ENCODE measurements at regions not wholly inside any gene's neighbourhood (a gene's known extent, or its start where the extent isn't known, plus 50 kb on each side); places are given as distances from the start of the nearest gene placed in this dataset.
"Not testable (repeated sequence)": the region's sequence is repeated elsewhere in the genome, so short reads cannot be mapped to it uniquely, and the experiment has no call there.

DNA sequence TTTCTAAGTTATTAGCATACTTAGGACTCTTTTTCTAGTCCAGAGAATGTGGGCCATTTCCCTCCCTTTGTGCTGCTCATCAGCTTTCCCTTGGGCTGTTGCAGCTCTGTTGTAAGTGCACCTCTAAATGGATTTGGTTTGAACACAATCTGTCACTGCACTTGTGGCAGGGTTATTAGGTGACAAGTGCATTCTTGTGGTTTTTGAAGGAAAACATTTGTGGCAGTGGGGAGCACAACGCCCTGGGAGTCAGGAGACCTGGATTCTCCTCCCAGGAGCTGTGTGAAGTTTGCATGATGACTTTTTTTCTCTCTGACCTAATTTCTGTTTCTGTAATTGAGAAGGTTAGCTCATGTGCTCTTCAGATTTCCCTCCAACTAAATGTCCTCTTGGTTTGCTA, 630.9 kb upstream of the FAM98A start:
- H3K27me3 ChIP-seq, result no peaks in the 10 kb centered on the region
- TF ChIP-seq, protein P1, sequence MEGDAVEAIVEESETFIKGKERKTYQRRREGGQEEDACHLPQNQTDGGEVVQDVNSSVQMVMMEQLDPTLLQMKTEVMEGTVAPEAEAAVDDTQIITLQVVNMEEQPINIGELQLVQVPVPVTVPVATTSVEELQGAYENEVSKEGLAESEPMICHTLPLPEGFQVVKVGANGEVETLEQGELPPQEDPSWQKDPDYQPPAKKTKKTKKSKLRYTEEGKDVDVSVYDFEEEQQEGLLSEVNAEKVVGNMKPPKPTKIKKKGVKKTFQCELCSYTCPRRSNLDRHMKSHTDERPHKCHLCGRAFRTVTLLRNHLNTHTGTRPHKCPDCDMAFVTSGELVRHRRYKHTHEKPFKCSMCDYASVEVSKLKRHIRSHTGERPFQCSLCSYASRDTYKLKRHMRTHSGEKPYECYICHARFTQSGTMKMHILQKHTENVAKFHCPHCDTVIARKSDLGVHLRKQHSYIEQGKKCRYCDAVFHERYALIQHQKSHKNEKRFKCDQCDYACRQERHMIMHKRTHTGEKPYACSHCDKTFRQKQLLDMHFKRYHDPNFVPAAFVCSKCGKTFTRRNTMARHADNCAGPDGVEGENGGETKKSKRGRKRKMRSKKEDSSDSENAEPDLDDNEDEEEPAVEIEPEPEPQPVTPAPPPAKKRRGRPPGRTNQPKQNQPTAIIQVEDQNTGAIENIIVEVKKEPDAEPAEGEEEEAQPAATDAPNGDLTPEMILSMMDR (IDR thresholded peaks at IDR 0.05), result no peak
- H3K27ac ChIP-seq, result no peak overlapping the region
- H3K36me3 ChIP-seq, result no peaks in the 10 kb centered on the region
- ATAC-seq (no peak), FAIRE-seq (no peak), DNase-seq (no peak)
- no peaks in the 10 kb centered on the region for H3K9me3 ChIP-seq
- intact Hi-C loops (cut with DNase I), result no loop called here
- peaks cover 0 to 23% (median 11%) of the 10 kb centered on the region in 3 donors for H3K4me1 ChIP-seq
- WGBS, 2 donors, result 69 to 75% methylated on average over 1 of the region's 1 CpG
- no peak overlapping the region for H3K4me3 ChIP-seq

DNA sequence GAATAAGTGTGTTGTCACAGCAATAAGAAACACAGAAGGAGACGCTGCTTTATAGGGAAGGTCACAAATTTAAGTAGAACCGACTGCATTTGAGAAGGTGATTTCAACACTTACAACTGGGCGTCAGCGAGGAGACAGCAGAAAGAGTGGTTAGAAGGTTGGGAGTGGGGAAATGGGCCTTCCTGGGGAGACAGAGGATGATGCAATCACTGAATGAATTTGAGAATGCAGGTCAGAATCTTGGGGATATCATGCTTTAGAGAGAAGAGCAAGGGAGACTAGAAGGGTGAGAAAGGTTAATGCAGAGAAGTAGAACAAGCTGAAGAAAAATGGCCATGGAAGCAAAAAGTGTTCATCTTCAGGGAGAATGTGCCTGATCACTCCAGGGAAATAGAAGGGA, 616.1 kb upstream of the FAM98A start:
- intact Hi-C loops (cut with DNase I), result no loop called here
- DNase-seq (no peak), FAIRE-seq (no peak), ATAC-seq (no peak)
- no peak overlapping the region for H3K27ac ChIP-seq
- H3K9me3 ChIP-seq, result no peaks in the 10 kb centered on the region
- H3K36me3 ChIP-seq, result no peaks in the 10 kb centered on the region
- TF ChIP-seq, protein P1 (IDR thresholded peaks at IDR 0.05), result no peak
- no peak overlapping the region for H3K4me3 ChIP-seq
- H3K4me1 ChIP-seq, result no peaks in the 10 kb centered on the region
- no peaks in the 10 kb centered on the region for H3K27me3 ChIP-seq
- WGBS, 2 donors, result 90 to 93% methylated on average over 4 of the region's 4 CpGs

DNA sequence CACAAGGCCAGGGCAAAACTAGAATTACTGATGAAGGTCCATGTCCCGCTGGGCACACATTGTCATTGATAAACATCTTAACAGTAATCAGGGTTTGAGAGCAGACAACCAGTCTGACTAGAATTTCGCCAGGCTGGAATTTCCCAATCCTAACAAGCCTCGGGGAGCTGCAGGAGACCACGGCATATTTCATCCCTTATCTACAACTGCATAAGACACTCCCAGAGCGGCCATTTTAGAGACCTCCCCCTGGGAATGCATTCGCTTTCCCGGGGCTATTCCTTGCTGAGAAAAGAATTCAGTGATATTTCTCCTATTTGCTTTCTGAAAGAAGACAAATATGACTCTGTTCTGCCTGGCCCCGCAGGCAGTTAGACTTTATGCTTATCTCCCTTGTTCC, 611.3 kb upstream of the FAM98A start:
- H3K9me3 ChIP-seq; H3K4me1 ChIP-seq; H3K4me3 ChIP-seq; ATAC-seq; H3K27me3 ChIP-seq; H3K27ac ChIP-seq; intact Hi-C loops (cut with DNase I); DNase-seq; H3K36me3 ChIP-seq; FAIRE-seq: not testable (repeated sequence)
- 80 to 92% methylated on average over 8 of the region's 8 CpGs for WGBS, 2 donors

DNA sequence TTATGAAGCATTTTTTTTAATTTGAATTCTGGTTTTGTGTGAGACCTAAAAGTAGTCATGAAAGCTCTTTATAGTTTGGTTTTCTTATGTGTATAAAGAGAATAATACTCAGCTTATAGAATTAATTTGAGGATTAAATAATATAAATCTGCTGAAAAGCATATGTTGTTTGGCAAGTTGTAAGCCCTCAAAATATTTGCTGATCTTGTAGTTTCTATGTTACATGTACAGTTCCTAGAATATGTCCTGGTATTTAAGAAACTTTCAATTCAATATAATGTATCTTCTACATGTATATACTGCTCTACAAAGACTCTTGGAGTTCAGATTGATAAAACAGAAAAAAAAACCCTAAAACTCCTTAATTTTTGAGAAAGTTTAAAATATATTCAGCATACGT, 605.5 kb upstream of the FAM98A start:
- no peak for DNase-seq
- peaks cover 0 to 4% (median 0%) of the 10 kb centered on the region in 3 donors for H3K4me1 ChIP-seq
- no peaks in the 10 kb centered on the region for H3K9me3 ChIP-seq
- H3K36me3 ChIP-seq, result no peaks in the 10 kb centered on the region
- WGBS, 2 donors, result 91 to 95% methylated on average over 1 of the region's 1 CpG
- H3K27ac ChIP-seq, result no peak overlapping the region
- H3K27me3 ChIP-seq, result no peaks in the 10 kb centered on the region
- ATAC-seq, result no peak
- TF ChIP-seq, protein P1 (IDR thresholded peaks at IDR 0.05), result no peak
- intact Hi-C loops (cut with DNase I), result no loop called here
- no peak for FAIRE-seq
- no peak overlapping the region for H3K4me3 ChIP-seq

DNA sequence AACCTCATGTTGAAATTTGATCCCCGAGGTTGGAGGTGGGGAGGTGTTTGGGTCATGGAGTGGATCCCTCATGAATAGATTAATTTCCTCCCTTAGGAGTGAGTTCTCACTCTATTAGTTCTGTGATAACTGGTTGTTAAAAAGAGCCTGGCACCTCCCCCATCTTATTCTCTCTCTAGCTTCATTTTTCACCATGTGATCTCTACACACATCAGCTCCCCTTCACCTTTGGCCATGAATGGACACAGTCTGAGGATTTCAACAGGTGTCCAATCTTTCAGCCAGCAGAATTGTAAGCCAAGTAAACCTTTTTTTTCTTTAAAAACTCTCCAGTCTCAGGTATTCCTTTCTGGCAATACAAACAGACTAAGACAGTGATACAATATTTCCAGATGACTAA, 602.0 kb upstream of the FAM98A start:
- H3K4me3 ChIP-seq, result no peak overlapping the region
- TF ChIP-seq, protein P1 (IDR thresholded peaks at IDR 0.05), result no peak
- no peak for DNase-seq
- no peaks in the 10 kb centered on the region for H3K9me3 ChIP-seq
- ATAC-seq, result peak in 3 of 4 donors; percentile 21 to 59 (median 30)
- H3K27me3 ChIP-seq, result no peaks in the 10 kb centered on the region
- intact Hi-C loops (cut with DNase I), result no loop called here
- WGBS, 2 donors, result 85 to 92% methylated on average over 1 of the region's 1 CpG
- peaks cover 0 to 4% (median 0%) of the 10 kb centered on the region in 3 donors for H3K4me1 ChIP-seq
- H3K27ac ChIP-seq, result no peak overlapping the region
- H3K36me3 ChIP-seq, result no peaks in the 10 kb centered on the region
- no peak for FAIRE-seq

DNA sequence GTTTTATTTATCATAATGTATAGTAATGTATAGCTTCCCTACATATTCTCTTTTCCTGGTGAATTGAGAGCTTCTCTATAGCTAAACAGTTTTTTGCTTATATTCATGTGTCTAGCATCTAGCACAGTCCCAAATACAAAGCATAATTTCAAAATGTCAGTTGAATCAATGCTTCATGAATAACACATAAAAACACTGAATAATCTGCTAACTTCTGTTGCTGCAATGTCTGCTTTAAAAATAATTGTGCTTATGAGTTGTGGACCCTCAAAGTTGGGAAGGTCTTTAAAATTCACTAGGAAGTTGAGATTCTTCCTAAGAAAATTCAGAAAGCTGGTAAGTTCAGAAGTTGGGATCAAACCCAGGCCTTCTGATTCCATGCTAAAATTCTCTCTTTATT, 600.9 kb upstream of the FAM98A start:
- ATAC-seq, result no peak
- Histone ChIP-seq H3K27me3 (no peaks in the 10 kb centered on the region), H3K36me3 (no peaks in the 10 kb centered on the region), H3K4me1 (peaks cover 0 to 4% (median 0%) of the 10 kb centered on the region in 3 donors), H3K9me3 (no peaks in the 10 kb centered on the region), H3K27ac (no peak overlapping the region), H3K4me3 (no peak overlapping the region)
- no peak for DNase-seq
- intact Hi-C loops (cut with DNase I), result no loop called here
- FAIRE-seq, result no peak
- TF ChIP-seq, protein P1 (IDR thresholded peaks at IDR 0.05), result no peak
